ENCODE measurements at regions not wholly inside any gene's neighbourhood (a gene's known extent, or its start where the extent isn't known, plus 50 kb on each side); places are given as distances from the start of the nearest gene placed in this dataset.

GRCh38 chr7:67760971-67761370 lies 764.3 kb downstream of the TYW1 start (continued):
- no peak for TF ChIP-seq TAF1 (IDR thresholded peaks at IDR 0.05; ENCODE audit: low read depth, low read length)
- no peak for TF ChIP-seq TAF7 (optimal IDR thresholded peaks at IDR 0.05; ENCODE audit: borderline replicate concordance, low read depth, low read length)
- TF ChIP-seq RFX5 (IDR thresholded peaks at IDR 0.05; ENCODE audit: borderline replicate concordance, low read depth, low read length): no peak
- no peak for TF ChIP-seq POLR2AphosphoS5 (IDR thresholded peaks at IDR 0.05; ENCODE audit: low read depth, low read length)
- no peak for TF ChIP-seq FOSL1 (IDR thresholded peaks at IDR 0.05; ENCODE audit: insufficient read depth, low read depth, low read length)

All from H1 (cell line).